WTC11 (cell line): ENCODE measurements at regions not wholly inside any gene's neighbourhood (a gene's known extent, or its start where the extent isn't known, plus 50 kb on each side); places are given as distances from the start of the nearest gene placed in this dataset.

Experiments
- ATAC-seq: fragments of 200-7000 bp; cut with Tn5 transposase; 2 replicates; pipeline ENCODE4 v1.10.0; 2021; ENCODE audit warnings: mild to moderate bottlenecking, moderate library complexity
- CTCF ChIA-PET: fragments of 300-600 bp; sonication (Branson Sonifier 250); formaldehyde crosslinking; loops from one replicate; lab custom pipeline; 2021; ENCODE audit warnings: antibody characterized with exemption; lab: Charles Lee
- POLR2A ChIA-PET: fragments of 350-600 bp; sonication (Branson Sonifier 250); formaldehyde crosslinking; loops from one replicate; lab custom pipeline; 2021; ENCODE audit warnings: antibody characterized with exemption; lab: Charles Lee
- DNase-seq: peaks from one replicate; pipeline ENCODE4 v3.0.0; 2021; ENCODE audit warnings: low spot score
- H3K27ac Mint-ChIP-seq: 2 replicates; pipeline ENCODE4 v1.8.0; 2021; ENCODE audit warnings: mixed read lengths
- H3K27me3 Mint-ChIP-seq: 2 replicates; pipeline ENCODE4 v1.8.0; 2021; ENCODE audit warnings: low read depth, mild to moderate bottlenecking, moderate library complexity, mixed read lengths
- H3K36me3 Mint-ChIP-seq: 2 replicates; pipeline ENCODE4 v1.8.0; 2021; ENCODE audit warnings: mixed read lengths
- H3K4me1 Mint-ChIP-seq: 2 replicates; pipeline ENCODE4 v1.8.0; 2022; ENCODE audit warnings: mixed read lengths
- H3K4me3 Mint-ChIP-seq: 2 replicates; pipeline ENCODE4 v1.8.0; 2021; ENCODE audit warnings: mild to moderate bottlenecking, moderate library complexity, mixed read lengths
- H3K9me3 Mint-ChIP-seq: 2 replicates; pipeline ENCODE4 v1.8.0; 2021; ENCODE audit warnings: mixed read lengths
- ATF2 ChIP-seq: sonication (generic); formaldehyde crosslinking; IDR thresholded peaks from 2 replicates; pipeline ENCODE4 v1.8.1; 2022; ENCODE audit warnings: low read depth, missing genetic modification reagents, borderline replicate concordance
- E2F4 ChIP-seq: sonication (generic); formaldehyde crosslinking; IDR thresholded peaks from 2 replicates; pipeline ENCODE4 v1.8.1; 2022; ENCODE audit warnings: low read depth, mild to moderate bottlenecking, moderate library complexity, missing genetic modification reagents, borderline replicate concordance
- E2F5 ChIP-seq: sonication (generic); formaldehyde crosslinking; IDR thresholded peaks from 2 replicates; pipeline ENCODE4 v1.8.1; 2022; ENCODE audit warnings: mild to moderate bottlenecking, moderate library complexity, missing genetic modification reagents
- EMX1 ChIP-seq: fragments of 250-450 bp; sonication (Bioruptor Pico); IDR thresholded peaks from 2 replicates; pipeline ENCODE4 v1.8.0; 2021; ENCODE audit warnings: mild to moderate bottlenecking
- ETV6 ChIP-seq: sonication (generic); formaldehyde crosslinking; IDR thresholded peaks from 2 replicates; pipeline ENCODE4 v1.8.1; 2022; ENCODE audit warnings: mild to moderate bottlenecking, missing genetic modification reagents
- GABPB1 ChIP-seq: sonication (generic); formaldehyde crosslinking; IDR thresholded peaks from 2 replicates; pipeline ENCODE4 v1.8.1; 2023; ENCODE audit warnings: mild to moderate bottlenecking, missing genetic modification reagents
- IRF1 ChIP-seq: sonication (generic); formaldehyde crosslinking; IDR thresholded peaks from 2 replicates; pipeline ENCODE4 v1.8.0; 2023; ENCODE audit warnings: missing genetic modification reagents
- MAX ChIP-seq: sonication (generic); formaldehyde crosslinking; IDR thresholded peaks from 2 replicates; pipeline ENCODE4 v1.8.0; 2022; ENCODE audit warnings: mild to moderate bottlenecking, missing genetic modification reagents
- NR3C1 ChIP-seq: sonication (generic); formaldehyde crosslinking; conservative IDR thresholded peaks from 2 replicates; pipeline ENCODE4 v1.8.1; 2023; ENCODE audit warnings: low read depth, mild to moderate bottlenecking, missing genetic modification reagents
- PRDM15 ChIP-seq: sonication (generic); formaldehyde crosslinking; IDR thresholded peaks from 2 replicates; pipeline ENCODE4 v1.8.0; 2022; ENCODE audit warnings: missing genetic modification reagents
- PREB ChIP-seq: sonication (generic); formaldehyde crosslinking; IDR thresholded peaks from 2 replicates; pipeline ENCODE4 v1.8.1; 2022; ENCODE audit warnings: mild to moderate bottlenecking, missing genetic modification reagents, moderate library complexity, borderline replicate concordance
- RORB ChIP-seq: fragments of 250-450 bp; sonication (Bioruptor Pico); IDR thresholded peaks from 2 replicates; pipeline ENCODE4 v1.9.0; 2021; ENCODE audit warnings: mild to moderate bottlenecking
- SMAD4 ChIP-seq: sonication (generic); formaldehyde crosslinking; IDR thresholded peaks from 2 replicates; pipeline ENCODE4 v1.8.0; 2022; ENCODE audit warnings: mild to moderate bottlenecking, missing genetic modification reagents
- SP1 ChIP-seq: sonication (generic); formaldehyde crosslinking; conservative IDR thresholded peaks from 2 replicates; pipeline ENCODE4 v1.8.1; 2022; ENCODE audit warnings: missing genetic modification reagents
- STAT6 ChIP-seq: sonication (generic); formaldehyde crosslinking; conservative IDR thresholded peaks from 2 replicates; pipeline ENCODE4 v1.8.1; 2023; ENCODE audit warnings: mild to moderate bottlenecking, low read depth, missing genetic modification reagents, moderate library complexity
- TEAD4 ChIP-seq: sonication (generic); formaldehyde crosslinking; IDR thresholded peaks from 2 replicates; pipeline ENCODE4 v1.8.0; 2022; ENCODE audit warnings: mild to moderate bottlenecking, missing genetic modification reagents
- USF1 ChIP-seq: sonication (generic); formaldehyde crosslinking; IDR thresholded peaks from 2 replicates; pipeline ENCODE4 v1.8.0; 2022; ENCODE audit warnings: mild to moderate bottlenecking, missing genetic modification reagents
- ZNF219 ChIP-seq: sonication (generic); formaldehyde crosslinking; IDR thresholded peaks from 2 replicates; pipeline ENCODE4 v1.8.0; 2023; ENCODE audit warnings: missing genetic modification reagents, mild to moderate bottlenecking, borderline replicate concordance
- ZNF232 ChIP-seq: sonication (generic); formaldehyde crosslinking; IDR thresholded peaks from 2 replicates; pipeline ENCODE4 v1.8.0; 2022; ENCODE audit warnings: mild to moderate bottlenecking, missing genetic modification reagents

GRCh38 chr12:77167801-77168200 is 102.4 kb upstream of the E2F7 start:
- no peak for ATAC-seq
- ChIA-PET CTCF (no interaction called here), POLR2A (no interaction called here)
- Mint-ChIP-seq H3K4me1 (peaks cover 12% of the 10 kb centered on the region), H3K27me3 (no peaks in the 10 kb centered on the region), H3K9me3 (no peaks in the 10 kb centered on the region), H3K4me3 (no peak overlapping the region)
- TF ChIP-seq PRDM15 (CRISPR knock-in tag), result no peak
- no peak for TF ChIP-seq RORB (CRISPR knock-in tag)
- no peak for TF ChIP-seq STAT6 (CRISPR knock-in tag)
- TF ChIP-seq MAX (CRISPR knock-in tag), result no peak
- no peak for TF ChIP-seq E2F5 (CRISPR knock-in tag)
- TF ChIP-seq ETV6 (CRISPR knock-in tag), result no peak
- no peak for TF ChIP-seq USF1 (CRISPR knock-in tag)
- TF ChIP-seq NR3C1, result no peak
- no peak for TF ChIP-seq GABPB1 (CRISPR knock-in tag)
- no peak for TF ChIP-seq E2F4 (CRISPR knock-in tag)
- TF ChIP-seq, all 79 proteins: peak for 0
- Mint-ChIP-seq H3K27ac (no peak overlapping the region), H3K36me3 (no peaks in the 10 kb centered on the region)
- DNase-seq, result no peak

GRCh38 chr12:77166696-77167095 is 101.3 kb upstream of the E2F7 start:
- DNase-seq (no peak), ATAC-seq (no peak)
- peaks cover 17% of the 10 kb centered on the region for H3K4me1 Mint-ChIP-seq
- H3K27ac Mint-ChIP-seq, result no peak overlapping the region
- no peaks in the 10 kb centered on the region for H3K27me3 Mint-ChIP-seq
- H3K36me3 Mint-ChIP-seq, result no peaks in the 10 kb centered on the region
- H3K9me3 Mint-ChIP-seq, result no peaks in the 10 kb centered on the region
- ChIA-PET POLR2A (no interaction called here), CTCF (no interaction called here)
- H3K4me3 Mint-ChIP-seq, result no peak overlapping the region
- TF ChIP-seq EMX1 (no peak), PRDM15 (CRISPR knock-in tag) (no peak), SP1 (CRISPR knock-in tag) (no peak), ATF2 (CRISPR knock-in tag) (no peak), SMAD4 (CRISPR knock-in tag) (no peak), PREB (CRISPR knock-in tag) (no peak), ZNF232 (CRISPR knock-in tag) (no peak), ZNF219 (CRISPR knock-in tag) (no peak), TEAD4 (CRISPR knock-in tag) (no peak), IRF1 (CRISPR knock-in tag) (no peak)
